NB4 (cell line): ENCODE measurements at regions not wholly inside any gene's neighbourhood (a gene's known extent, or its start where the extent isn't known, plus 50 kb on each side); places are given as distances from the start of the nearest gene placed in this dataset.

Experiments
- DNase-seq: peaks from one replicate; pipeline ENCODE4 v3.0.0; 2010; ENCODE audit warnings: low read depth
- H3K4me3 ChIP-seq: one replicate; pipeline ENCODE4 v1.5.1; 2011; ENCODE audit warnings: mild to moderate bottlenecking, low read depth, low read length, moderate library complexity
- MAX ChIP-seq: IDR thresholded peaks from 2 replicates; pipeline ENCODE4 v1.6.1; 2011; ENCODE audit warnings: low read depth, low read length
- MYC ChIP-seq: IDR thresholded peaks from 2 replicates; pipeline ENCODE4 v1.6.1; 2011; ENCODE audit warnings: low read depth, low read length
- POLR2A ChIP-seq: IDR thresholded peaks from 2 replicates; pipeline ENCODE4 v1.6.1; 2011; ENCODE audit warnings: mild to moderate bottlenecking; ENCODE audit not compliant: insufficient read length; ENCODE audit errors: extremely low read depth
- TF ChIP-seq, protein P1 (sequence below): IDR thresholded peaks from one replicate; pipeline ENCODE4 v1.5.1; 2012; ENCODE audit warnings: low read depth, low read length

DNA sequence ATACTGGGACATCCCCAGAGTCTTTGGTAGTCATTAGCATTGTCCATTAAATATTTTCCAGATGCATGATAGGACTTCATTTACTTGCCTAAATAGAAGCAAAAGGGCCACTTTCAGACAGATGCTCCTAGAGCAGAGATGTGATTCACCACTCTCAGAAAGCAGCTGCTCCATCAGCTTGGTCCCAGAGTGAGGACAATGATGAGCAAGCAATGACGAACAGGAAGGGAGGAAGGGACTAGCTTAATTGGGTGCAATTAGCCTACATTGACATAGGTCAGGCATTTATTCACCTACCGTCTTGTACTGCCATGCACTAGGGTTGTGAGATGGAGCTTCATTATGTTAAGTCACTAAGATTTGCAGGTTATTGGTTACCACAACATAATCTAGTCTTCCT is 85.1 kb upstream of the PLXNA2 start:
- H3K4me3 ChIP-seq: no peak overlapping the region
- TF ChIP-seq, protein P1, sequence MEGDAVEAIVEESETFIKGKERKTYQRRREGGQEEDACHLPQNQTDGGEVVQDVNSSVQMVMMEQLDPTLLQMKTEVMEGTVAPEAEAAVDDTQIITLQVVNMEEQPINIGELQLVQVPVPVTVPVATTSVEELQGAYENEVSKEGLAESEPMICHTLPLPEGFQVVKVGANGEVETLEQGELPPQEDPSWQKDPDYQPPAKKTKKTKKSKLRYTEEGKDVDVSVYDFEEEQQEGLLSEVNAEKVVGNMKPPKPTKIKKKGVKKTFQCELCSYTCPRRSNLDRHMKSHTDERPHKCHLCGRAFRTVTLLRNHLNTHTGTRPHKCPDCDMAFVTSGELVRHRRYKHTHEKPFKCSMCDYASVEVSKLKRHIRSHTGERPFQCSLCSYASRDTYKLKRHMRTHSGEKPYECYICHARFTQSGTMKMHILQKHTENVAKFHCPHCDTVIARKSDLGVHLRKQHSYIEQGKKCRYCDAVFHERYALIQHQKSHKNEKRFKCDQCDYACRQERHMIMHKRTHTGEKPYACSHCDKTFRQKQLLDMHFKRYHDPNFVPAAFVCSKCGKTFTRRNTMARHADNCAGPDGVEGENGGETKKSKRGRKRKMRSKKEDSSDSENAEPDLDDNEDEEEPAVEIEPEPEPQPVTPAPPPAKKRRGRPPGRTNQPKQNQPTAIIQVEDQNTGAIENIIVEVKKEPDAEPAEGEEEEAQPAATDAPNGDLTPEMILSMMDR: no peak
- TF ChIP-seq MYC: no peak
- no peak for TF ChIP-seq POLR2A
- no peak for TF ChIP-seq MAX
- no peak for DNase-seq

DNA sequence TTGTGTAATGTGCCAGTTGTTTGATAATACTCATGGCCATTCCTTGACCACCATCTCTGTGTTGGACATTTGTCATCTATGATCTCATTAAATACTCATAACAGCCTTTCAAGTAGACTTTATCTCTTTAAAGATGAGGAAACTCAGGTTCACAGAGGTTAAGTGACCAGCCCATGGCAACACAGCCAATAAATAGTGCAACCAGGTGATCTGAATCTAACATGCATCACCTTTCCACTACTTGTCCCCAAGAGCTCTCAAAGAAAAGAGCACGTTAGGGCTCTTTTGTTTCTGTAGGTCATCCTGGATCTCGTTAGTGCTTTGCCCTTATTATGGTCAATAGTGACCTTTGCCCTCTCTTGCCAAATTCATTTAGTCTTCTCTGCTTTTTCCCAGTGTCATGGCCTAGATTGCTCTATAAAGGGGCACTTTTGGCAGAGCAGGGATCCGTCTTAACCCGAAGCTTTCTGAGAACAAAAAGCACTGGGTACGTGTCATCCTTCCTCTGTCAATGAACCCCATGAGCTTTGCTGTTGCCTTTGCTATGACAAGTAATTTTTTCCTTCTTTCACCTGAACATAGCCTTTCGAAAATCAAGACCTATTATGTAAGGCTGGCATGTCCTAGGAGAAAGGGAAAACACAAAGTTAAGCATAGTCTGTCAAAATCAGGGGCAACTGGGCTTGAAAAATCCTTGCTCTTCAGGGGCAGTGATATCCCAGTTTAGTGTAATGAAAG is 88.0 kb upstream of the PLXNA2 start:
- DNase-seq: no peak
- no peak overlapping the region for H3K4me3 ChIP-seq
- TF ChIP-seq MAX (no peak), POLR2A (no peak), MYC (no peak)
- TF ChIP-seq, protein P1: no peak

DNA sequence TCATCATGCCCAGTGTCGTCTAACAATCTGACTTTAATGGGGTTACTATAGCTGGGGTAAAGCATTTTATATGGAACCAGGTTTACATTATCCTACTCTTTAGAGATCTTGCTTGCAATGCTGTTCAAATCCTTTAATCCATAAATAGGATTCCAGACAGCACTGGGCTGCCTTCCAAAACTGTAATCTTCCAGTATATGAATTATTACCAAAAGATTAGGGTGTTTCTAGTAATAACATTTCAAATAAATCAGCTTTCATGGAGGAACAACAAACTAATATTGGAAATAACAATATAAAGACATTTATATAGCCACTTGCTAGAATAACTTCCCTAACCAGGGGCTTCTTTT is 88.6 kb upstream of the PLXNA2 start:
- DNase-seq: no peak
- H3K4me3 ChIP-seq: no peak overlapping the region
- TF ChIP-seq POLR2A (no peak), MYC (no peak), MAX (no peak)
- TF ChIP-seq, protein P1: no peak

- no peak for TF ChIP-seq MAX
- no peak for TF ChIP-seq POLR2A
- TF ChIP-seq, protein P1: no peak
- TF ChIP-seq MYC: no peak
- DNase-seq: no peak
- H3K4me3 ChIP-seq: no peak overlapping the region
Measured at GRCh38 chr1:208333676-208334075, 89.5 kb upstream of the PLXNA2 start.

- H3K4me3 ChIP-seq: no peak overlapping the region
- DNase-seq: no peak
- TF ChIP-seq MAX: no peak
- TF ChIP-seq, protein P1: no peak
- no peak for TF ChIP-seq MYC
- no peak for TF ChIP-seq POLR2A
Measured at GRCh38 chr1:208335371-208336136, 91.4 kb upstream of the PLXNA2 start.
